Fibroblast of skin of right biceps (primary cell): ENCODE measurements at regions not wholly inside any gene's neighbourhood (a gene's known extent, or its start where the extent isn't known, plus 50 kb on each side); places are given as distances from the start of the nearest gene placed in this dataset.

Source experiments
- DNase-seq: peaks from one replicate; pipeline ENCODE4 v3.0.0-alpha.2; 2013

GRCh38 chr1:115491298-115492018 is 150.3 kb upstream of the VANGL1 start:
- no peak for DNase-seq

GRCh38 chr1:115479055-115479482 is 141.0 kb upstream of the NGF start:
- no peak for DNase-seq

- no peak for DNase-seq
Observed at GRCh38 chr1:115477071-115477470, 139.0 kb upstream of the NGF start.

GRCh38 chr1:115476616-115477015 is 138.6 kb upstream of the NGF start:
- DNase-seq: peak; percentile 30

- no peak for DNase-seq
Observed at GRCh38 chr1:115475901-115476300, 137.9 kb upstream of the NGF start.

GRCh38 chr1:115475252-115475651 is 137.2 kb upstream of the NGF start:
- no peak for DNase-seq

- DNase-seq: no peak
Observed at GRCh38 chr1:115473986-115474565, 136.0 kb upstream of the NGF start.

- DNase-seq: peak; percentile 85
Observed at GRCh38 chr1:115469703-115470476, 131.8 kb upstream of the NGF start.

- no peak for DNase-seq
Observed at GRCh38 chr1:115467790-115468189, 129.7 kb upstream of the NGF start.

GRCh38 chr1:115467196-115467595 is 129.1 kb upstream of the NGF start:
- no peak for DNase-seq

GRCh38 chr1:115466433-115466832 is 128.4 kb upstream of the NGF start:
- peak; percentile 34 for DNase-seq

- no peak for DNase-seq
Observed at GRCh38 chr1:115465802-115466363, 127.8 kb upstream of the NGF start.

- no peak for DNase-seq
Observed at GRCh38 chr1:115463347-115463746, 125.3 kb upstream of the NGF start.

- DNase-seq: no peak
Observed at GRCh38 chr1:115462566-115463076, 124.6 kb upstream of the NGF start.

GRCh38 chr1:115461526-115461925 is 123.5 kb upstream of the NGF start:
- no peak for DNase-seq

GRCh38 chr1:115459161-115459560 is 121.1 kb upstream of the NGF start:
- no peak for DNase-seq

- no peak for DNase-seq
Observed at GRCh38 chr1:115458426-115459114, 120.5 kb upstream of the NGF start.

GRCh38 chr1:115457289-115457688 is 119.2 kb upstream of the NGF start:
- peak; percentile 58 for DNase-seq

GRCh38 chr1:115456441-115456961 is 118.5 kb upstream of the NGF start:
- peak; percentile 77 for DNase-seq

- DNase-seq: peak; percentile 41
Observed at GRCh38 chr1:115454837-115455511, 116.9 kb upstream of the NGF start.

GRCh38 chr1:115453666-115454065 is 115.6 kb upstream of the NGF start:
- peak; percentile 80 for DNase-seq
